C4-2B (cell line): ENCODE measurements at regions not wholly inside any gene's neighbourhood (a gene's known extent, or its start where the extent isn't known, plus 50 kb on each side); places are given as distances from the start of the nearest gene placed in this dataset.

Source experiments
- CTCF ChIP-seq: fragments of 450-650 bp; conservative IDR thresholded peaks from 2 replicates; pipeline ENCODE4 v1.5.1; 2017; ENCODE audit warnings: mild to moderate bottlenecking
- ZFX ChIP-seq: fragments of 450-650 bp; IDR thresholded peaks from 2 replicates; pipeline ENCODE4 v1.6.1; 2017

GRCh38 chr1:104785575-104786187, 1036.0 kb downstream of the AMY1C start:
- TF ChIP-seq CTCF (no peak), ZFX (no peak)
